Ovary (tissue), 7 donors: ENCODE measurements at regions not wholly inside any gene's neighbourhood (a gene's known extent, or its start where the extent isn't known, plus 50 kb on each side); places are given as distances from the start of the nearest gene placed in this dataset.

Experiments used
- DNase-seq, 5 donors: peaks; one replicate each; pipeline ENCODE4 v3.0.0-alpha.2; 2019 to 2020
- H3K27ac ChIP-seq, 2 donors: fragments of 200-600 bp; one replicate each; pipeline versions ENCODE4 v1.5.1 to v1.8.0; 2019 to 2022
- H3K27me3 ChIP-seq: fragments of 200-600 bp; one replicate; pipeline ENCODE4 v1.8.0; 2022
- H3K36me3 ChIP-seq: fragments of 200-600 bp; sonication (generic); one replicate; pipeline ENCODE4 v1.5.1; 2019
- H3K4me1 ChIP-seq: one replicate; pipeline ENCODE4 v1.8.1; 2013; ENCODE audit warnings: mild to moderate bottlenecking, moderate library complexity; ENCODE audit not compliant: insufficient read depth
- H3K4me3 ChIP-seq: fragments of 200-600 bp; sonication (generic); one replicate; pipeline ENCODE4 v1.5.1; 2017
- H3K9me3 ChIP-seq, 2 donors: fragments of 200-600 bp in 1 of 2; sonication (generic) in 1 of 2; one replicate each; pipeline versions ENCODE4 v1.5.1 to v1.8.1; 2013 to 2019; ENCODE audit warnings: mild to moderate bottlenecking in 1 of 2, moderate library complexity in 1 of 2
- EP300 ChIP-seq: sonication (generic); formaldehyde crosslinking; IDR thresholded peaks from one replicate; pipeline ENCODE4 v1.6.1; 2017; ENCODE audit warnings: antibody characterized with exemption
- POLR2A ChIP-seq: fragments of 450-650 bp; IDR thresholded peaks from one replicate; pipeline ENCODE4 v1.6.1; 2017; ENCODE audit warnings: antibody characterized with exemption, mild to moderate bottlenecking, moderate library complexity
- WGBS, 3 donors: extraction: QIAGEN DNeasy Blood & Tissue Kit in 1 of 3; methylation state at CpG; one replicate each; pipeline versions ENCODE4 v1.1.5 to v1.1.7; 2013 to 2017; 5-methylcytosine and 5-hydroxymethylcytosine counted together
- intact Hi-C, 4 donors: fragments of 100-400 bp; cut with DNase I; formaldehyde crosslinking; loops; one replicate each; pipeline versions ENCODE4 v1.11.0 to v1.15.1; 2022 to 2023
- TF ChIP-seq, protein P1 (sequence below), 3 donors: fragments of 450-650 bp in 2 of 3; fragments of 200-600 bp in 1 of 3; IDR thresholded peaks; one replicate each; pipeline versions ENCODE4 v1.5.1 to v1.8.0; 2016 to 2022; ENCODE audit warnings: antibody characterized with exemption in 3 of 3, mild to moderate bottlenecking in 1 of 3
- donor health status: DM: no; HTN: no; CAD: no; lungs with moderate emphysema.
- donor health status: DM: no; HTN: no; CAD: no.
- donor health status: Bipolar disorder and iron deficiency.
- donor health status: DM: no; HTN: no; CAD: no.
- donor health status: DM: yes; HTN: yes; CAD: no.

DNA sequence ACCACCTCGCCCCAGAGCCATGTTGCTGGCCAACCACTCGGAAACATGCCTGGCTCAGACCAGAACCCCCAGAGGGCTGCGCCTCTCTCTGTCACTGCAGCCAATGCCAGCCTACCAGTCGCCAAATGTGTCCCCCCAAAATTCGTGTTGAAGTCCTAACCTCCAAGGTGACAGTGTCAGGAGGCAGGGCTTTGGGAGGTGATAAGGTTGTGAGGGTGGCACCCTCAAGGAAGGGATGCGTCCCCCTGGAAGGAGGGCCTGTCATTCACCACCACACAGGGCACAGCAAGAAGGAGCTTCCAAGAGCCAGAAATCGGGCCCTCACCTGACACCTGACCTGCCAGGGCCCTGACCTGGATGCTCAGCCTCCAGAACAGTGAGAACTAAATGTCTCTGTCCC lies 291.9 kb upstream of the SALL3 start:
- 72 to 80% (median 74%) methylated on average over 7 of the region's 7 CpGs for WGBS, 3 donors
- Histone ChIP-seq H3K4me1 (no peaks in the 10 kb centered on the region), H3K36me3 (no peaks in the 10 kb centered on the region), H3K27me3 (no peaks in the 10 kb centered on the region), H3K27ac (no peak overlapping the region), H3K9me3 (no peaks in the 10 kb centered on the region), H3K4me3 (no peak overlapping the region)
- intact Hi-C loops = no loop called here
- no peak for DNase-seq
- TF ChIP-seq, protein P1, sequence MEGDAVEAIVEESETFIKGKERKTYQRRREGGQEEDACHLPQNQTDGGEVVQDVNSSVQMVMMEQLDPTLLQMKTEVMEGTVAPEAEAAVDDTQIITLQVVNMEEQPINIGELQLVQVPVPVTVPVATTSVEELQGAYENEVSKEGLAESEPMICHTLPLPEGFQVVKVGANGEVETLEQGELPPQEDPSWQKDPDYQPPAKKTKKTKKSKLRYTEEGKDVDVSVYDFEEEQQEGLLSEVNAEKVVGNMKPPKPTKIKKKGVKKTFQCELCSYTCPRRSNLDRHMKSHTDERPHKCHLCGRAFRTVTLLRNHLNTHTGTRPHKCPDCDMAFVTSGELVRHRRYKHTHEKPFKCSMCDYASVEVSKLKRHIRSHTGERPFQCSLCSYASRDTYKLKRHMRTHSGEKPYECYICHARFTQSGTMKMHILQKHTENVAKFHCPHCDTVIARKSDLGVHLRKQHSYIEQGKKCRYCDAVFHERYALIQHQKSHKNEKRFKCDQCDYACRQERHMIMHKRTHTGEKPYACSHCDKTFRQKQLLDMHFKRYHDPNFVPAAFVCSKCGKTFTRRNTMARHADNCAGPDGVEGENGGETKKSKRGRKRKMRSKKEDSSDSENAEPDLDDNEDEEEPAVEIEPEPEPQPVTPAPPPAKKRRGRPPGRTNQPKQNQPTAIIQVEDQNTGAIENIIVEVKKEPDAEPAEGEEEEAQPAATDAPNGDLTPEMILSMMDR (IDR thresholded peaks at IDR 0.05) = no peak
- no peak for TF ChIP-seq POLR2A
- no peak for TF ChIP-seq EP300

DNA sequence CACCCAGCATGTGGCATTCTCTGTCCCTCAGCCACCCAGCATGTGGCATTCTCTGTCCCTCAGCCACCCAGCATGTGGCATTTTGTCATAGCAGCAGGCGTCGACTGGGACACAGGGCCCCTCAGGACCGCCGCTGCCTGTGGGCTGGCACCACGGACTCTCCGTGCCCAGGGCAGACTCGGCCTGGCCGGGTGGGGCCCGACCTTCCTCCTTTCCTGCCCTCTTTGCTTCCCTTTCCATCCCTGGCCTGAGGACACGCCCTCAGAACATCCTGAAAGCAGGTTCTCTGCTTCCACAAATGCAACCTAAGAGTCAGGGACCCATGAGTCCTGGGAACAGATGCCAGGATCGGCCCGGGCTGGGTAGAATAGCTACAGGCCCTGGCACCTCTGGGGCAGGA lies 291.4 kb upstream of the SALL3 start:
- intact Hi-C loops = no loop called here
- H3K4me3 ChIP-seq = no peak overlapping the region
- no peaks in the 10 kb centered on the region for H3K4me1 ChIP-seq
- no peak for TF ChIP-seq POLR2A
- no peak for TF ChIP-seq EP300
- TF ChIP-seq, protein P1 (IDR thresholded peaks at IDR 0.05) = no peak
- 88% methylated on average over 12 of the region's 12 CpGs for WGBS, 3 donors
- H3K9me3 ChIP-seq = no peaks in the 10 kb centered on the region
- H3K27ac ChIP-seq = no peak overlapping the region
- no peaks in the 10 kb centered on the region for H3K36me3 ChIP-seq
- no peaks in the 10 kb centered on the region for H3K27me3 ChIP-seq
- DNase-seq = no peak

DNA sequence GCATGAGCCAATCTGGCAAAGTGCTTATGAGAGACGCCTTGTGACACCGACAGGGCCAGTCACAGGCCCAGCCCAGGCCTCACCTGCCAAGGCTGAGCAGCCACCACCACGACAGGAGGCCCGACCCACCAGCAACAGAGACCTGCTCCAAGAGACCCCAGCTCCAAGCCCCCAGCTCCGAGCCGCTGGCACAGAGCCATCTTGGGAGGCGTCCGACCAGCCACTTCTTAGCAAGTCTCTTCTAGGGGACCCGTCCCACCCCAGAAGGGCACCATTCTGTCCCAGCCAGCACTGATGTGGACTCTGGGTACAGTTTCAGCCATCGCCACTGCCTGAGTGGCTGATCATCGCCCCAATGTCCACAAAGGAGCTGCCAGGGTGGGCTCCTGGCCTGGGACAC lies 290.7 kb upstream of the SALL3 start:
- DNase-seq = no peak
- Histone ChIP-seq H3K9me3 (no peaks in the 10 kb centered on the region), H3K4me3 (no peak overlapping the region), H3K4me1 (no peaks in the 10 kb centered on the region), H3K27ac (no peak overlapping the region), H3K36me3 (no peaks in the 10 kb centered on the region), H3K27me3 (no peaks in the 10 kb centered on the region)
- TF ChIP-seq EP300 (no peak), POLR2A (no peak)
- TF ChIP-seq, protein P1 (IDR thresholded peaks at IDR 0.05) = no peak
- WGBS, 3 donors = 76 to 88% (median 83%) methylated on average over 11 of the region's 11 CpGs
- intact Hi-C loops = no loop called here

DNA sequence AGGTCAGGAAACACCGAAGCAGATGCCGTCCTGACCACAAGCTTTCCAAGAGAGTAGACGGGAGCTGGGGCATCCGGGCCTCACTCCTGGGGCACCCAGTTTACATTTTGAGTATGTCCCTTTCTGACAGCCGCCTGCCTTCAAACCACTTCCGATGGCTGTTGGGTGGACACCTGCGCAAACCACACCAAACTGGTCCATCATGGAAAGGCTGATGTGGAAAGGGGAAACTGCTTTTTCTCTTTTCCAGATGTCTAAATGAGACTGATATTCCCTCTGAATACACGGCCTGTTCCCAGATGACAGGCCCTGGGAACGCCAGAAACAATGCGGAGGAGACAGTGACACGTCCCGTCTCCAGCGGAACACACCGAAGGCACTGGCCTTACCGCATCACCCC lies 290.0 kb upstream of the SALL3 start:
- 88 to 90% (median 88%) methylated on average over 15 of the region's 15 CpGs for WGBS, 3 donors

More for the DNA sequence above, 290.0 kb upstream of the SALL3 start:
- Histone ChIP-seq H3K27ac (no peak overlapping the region), H3K4me3 (no peak overlapping the region), H3K36me3 (no peaks in the 10 kb centered on the region), H3K9me3 (no peaks in the 10 kb centered on the region), H3K4me1 (no peaks in the 10 kb centered on the region), H3K27me3 (no peaks in the 10 kb centered on the region)
- intact Hi-C loops = no loop called here
- no peak for DNase-seq
- TF ChIP-seq, protein P1 (IDR thresholded peaks at IDR 0.05) = no peak
- TF ChIP-seq EP300 (no peak), POLR2A (no peak)
